Nephron progenitor cell (in vitro differentiated cells): ENCODE measurements at regions not wholly inside any gene's neighbourhood (a gene's known extent, or its start where the extent isn't known, plus 50 kb on each side); places are given as distances from the start of the nearest gene placed in this dataset.
"Not testable (repeated sequence)": the region's sequence is repeated elsewhere in the genome, so short reads cannot be mapped to it uniquely, and the experiment has no call there.

ENCODE experiments used
- DNase-seq: peaks from one replicate; pipeline ENCODE4 v3.0.0; 2021
- H3K27ac Mint-ChIP-seq: 2 replicates; pipeline ENCODE4 v1.8.0; 2021; ENCODE audit warnings: mild to moderate bottlenecking, moderate library complexity, mixed read lengths
- H3K27me3 Mint-ChIP-seq: 2 replicates; pipeline ENCODE4 v1.8.0; 2021; ENCODE audit warnings: mild to moderate bottlenecking, low read depth, mixed read lengths; ENCODE audit not compliant: poor library complexity
- H3K36me3 Mint-ChIP-seq: 2 replicates; pipeline ENCODE4 v1.8.0; 2021; ENCODE audit warnings: low read depth, mixed read lengths
- H3K4me1 Mint-ChIP-seq: 2 replicates; pipeline ENCODE4 v1.8.0; 2021; ENCODE audit warnings: mixed read lengths
- H3K4me3 Mint-ChIP-seq: 2 replicates; pipeline ENCODE4 v1.8.0; 2021; ENCODE audit warnings: mild to moderate bottlenecking, moderate library complexity, mixed read lengths
- H3K9me3 Mint-ChIP-seq: 2 replicates; pipeline ENCODE4 v1.8.0; 2021; ENCODE audit warnings: mild to moderate bottlenecking, moderate library complexity, mixed read lengths
- CTCF ChIP-seq: fragments of 200-600 bp; sonication (generic); IDR thresholded peaks from 2 replicates; pipeline ENCODE4 v1.5.0; 2021; ENCODE audit warnings: antibody characterized with exemption

DNA sequence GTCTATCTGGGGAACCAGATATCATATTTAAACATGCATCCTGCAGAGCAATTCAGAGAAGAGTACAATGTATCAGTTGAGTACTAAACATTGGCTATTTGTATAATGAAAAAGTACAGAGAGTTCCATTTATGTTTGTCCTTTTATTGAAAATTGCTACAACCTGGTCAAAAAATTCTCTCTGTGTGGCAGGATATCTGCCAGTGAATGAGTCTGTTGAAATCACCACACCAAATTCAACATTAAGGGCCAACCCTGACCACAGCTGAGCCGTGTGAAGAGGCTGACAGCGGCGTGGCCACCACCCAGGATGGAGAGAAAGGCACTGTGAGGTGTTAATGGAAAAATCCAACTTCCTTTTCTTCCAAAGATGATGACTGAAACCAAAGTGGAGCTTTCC, 422.7 kb upstream of the PIK3R1 start:
- H3K27ac Mint-ChIP-seq, result no peak overlapping the region

DNA sequence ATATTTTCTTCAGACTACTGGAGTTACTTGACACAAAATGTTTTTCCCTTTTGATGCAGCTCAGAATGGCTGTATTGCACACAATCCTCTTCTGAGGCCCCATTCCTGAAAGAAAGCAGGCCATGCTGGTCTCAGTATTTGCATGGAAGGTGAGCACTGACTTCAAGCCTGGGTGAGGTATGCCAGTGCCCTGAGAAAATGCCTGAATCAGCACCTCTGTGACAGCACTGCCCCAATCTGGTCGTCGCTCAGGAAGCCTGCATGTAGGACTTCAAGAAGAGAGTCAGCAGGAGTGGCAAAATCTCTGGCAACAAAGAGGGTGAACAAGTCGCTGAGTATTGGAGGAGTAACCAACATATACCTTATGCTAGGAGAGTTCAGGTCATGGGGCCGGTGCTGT, 425.2 kb upstream of the PIK3R1 start:
- Mint-ChIP-seq H3K27ac (no peak overlapping the region), H3K9me3 (peaks cover 18% of the 10 kb centered on the region), H3K36me3 (peaks cover 14% of the 10 kb centered on the region), H3K4me3 (no peak overlapping the region), H3K27me3 (peaks cover 3% of the 10 kb centered on the region), H3K4me1 (peaks cover 15% of the 10 kb centered on the region)
- DNase-seq, result no peak
- no peak for TF ChIP-seq CTCF

More for the DNA sequence above, 422.7 kb upstream of the PIK3R1 start:
- Mint-ChIP-seq H3K9me3 (peaks cover 10% of the 10 kb centered on the region), H3K27me3 (peaks cover 3% of the 10 kb centered on the region), H3K4me3 (no peak overlapping the region), H3K36me3 (peaks cover 11% of the 10 kb centered on the region), H3K4me1 (peaks cover 15% of the 10 kb centered on the region)
- no peak for TF ChIP-seq CTCF
- no peak for DNase-seq

DNA sequence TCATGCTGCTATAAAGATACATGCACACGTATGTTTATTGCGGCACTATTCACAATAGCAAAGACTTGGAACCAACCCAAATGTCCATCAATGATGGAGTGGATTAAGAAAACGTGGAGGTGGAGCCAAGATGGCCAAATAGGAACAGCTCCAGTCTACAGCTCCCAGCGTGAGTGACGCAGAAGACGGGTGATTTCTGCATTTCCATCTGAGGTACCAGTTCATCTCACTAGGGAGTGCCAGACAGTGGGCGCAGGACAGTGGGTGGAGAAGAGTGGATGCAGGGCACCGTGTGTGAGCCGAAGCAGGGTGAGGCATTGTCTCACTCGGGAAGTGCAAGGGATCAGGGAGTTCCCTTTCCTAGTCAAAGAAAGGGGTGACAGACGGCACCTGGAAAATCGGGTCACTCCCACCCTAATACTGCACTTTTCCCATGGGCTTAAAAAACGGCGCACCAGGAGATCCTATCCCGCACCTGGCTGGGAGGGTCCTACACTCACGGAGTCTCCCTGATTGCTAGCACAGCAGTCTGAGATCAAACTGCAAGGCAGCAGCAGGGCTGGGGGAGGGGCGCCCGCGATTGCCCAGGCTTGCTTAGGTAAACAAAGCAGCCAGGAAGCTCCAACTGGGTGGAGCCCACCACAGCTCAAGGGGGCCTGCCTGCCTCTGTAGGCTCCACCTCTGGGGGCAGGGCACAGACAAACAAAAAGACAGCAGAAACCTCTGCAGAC, 435.5 kb upstream of the PIK3R1 start:
- not testable (repeated sequence) for H3K27me3 Mint-ChIP-seq, H3K4me1 Mint-ChIP-seq, H3K27ac Mint-ChIP-seq
- H3K9me3 Mint-ChIP-seq, result peaks cover 68% of the 10 kb centered on the region
- H3K4me3 Mint-ChIP-seq, result peak overlapping the region; percentile 15
- peaks cover 44% of the 10 kb centered on the region for H3K36me3 Mint-ChIP-seq
- DNase-seq, result peak; percentile 34

- H3K27ac Mint-ChIP-seq, result peak overlapping the region; percentile 64
- no peaks in the 10 kb centered on the region for H3K27me3 Mint-ChIP-seq
- no peak for DNase-seq
- H3K4me1 Mint-ChIP-seq, result peaks cover 32% of the 10 kb centered on the region
- no peak overlapping the region for H3K4me3 Mint-ChIP-seq
- H3K36me3 Mint-ChIP-seq, result peaks cover 23% of the 10 kb centered on the region
- peaks cover 30% of the 10 kb centered on the region for H3K9me3 Mint-ChIP-seq
- TF ChIP-seq CTCF, result no peak
Measured at GRCh38 chr5:67774786-67775185, 440.8 kb upstream of the PIK3R1 start.

DNA sequence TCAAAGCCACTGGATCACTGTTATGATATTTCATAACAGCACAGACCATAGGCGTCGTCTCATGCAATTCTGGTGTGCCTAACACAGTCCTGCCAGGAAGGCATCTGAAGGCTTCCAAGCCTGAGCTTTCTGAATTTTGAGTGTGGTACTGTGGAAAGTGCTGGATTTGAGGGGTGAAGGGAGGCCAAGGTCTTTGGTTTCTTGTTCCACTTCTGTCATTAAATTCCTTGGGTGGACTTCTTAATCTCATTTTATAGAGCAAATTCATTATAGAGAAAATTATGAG, 441.3 kb upstream of the PIK3R1 start:
- Mint-ChIP-seq H3K27me3 (no peaks in the 10 kb centered on the region), H3K9me3 (peaks cover 24% of the 10 kb centered on the region), H3K4me3 (no peak overlapping the region), H3K36me3 (peaks cover 17% of the 10 kb centered on the region), H3K4me1 (peaks cover 34% of the 10 kb centered on the region), H3K27ac (no peak overlapping the region)
- no peak for TF ChIP-seq CTCF
- DNase-seq, result no peak

DNA sequence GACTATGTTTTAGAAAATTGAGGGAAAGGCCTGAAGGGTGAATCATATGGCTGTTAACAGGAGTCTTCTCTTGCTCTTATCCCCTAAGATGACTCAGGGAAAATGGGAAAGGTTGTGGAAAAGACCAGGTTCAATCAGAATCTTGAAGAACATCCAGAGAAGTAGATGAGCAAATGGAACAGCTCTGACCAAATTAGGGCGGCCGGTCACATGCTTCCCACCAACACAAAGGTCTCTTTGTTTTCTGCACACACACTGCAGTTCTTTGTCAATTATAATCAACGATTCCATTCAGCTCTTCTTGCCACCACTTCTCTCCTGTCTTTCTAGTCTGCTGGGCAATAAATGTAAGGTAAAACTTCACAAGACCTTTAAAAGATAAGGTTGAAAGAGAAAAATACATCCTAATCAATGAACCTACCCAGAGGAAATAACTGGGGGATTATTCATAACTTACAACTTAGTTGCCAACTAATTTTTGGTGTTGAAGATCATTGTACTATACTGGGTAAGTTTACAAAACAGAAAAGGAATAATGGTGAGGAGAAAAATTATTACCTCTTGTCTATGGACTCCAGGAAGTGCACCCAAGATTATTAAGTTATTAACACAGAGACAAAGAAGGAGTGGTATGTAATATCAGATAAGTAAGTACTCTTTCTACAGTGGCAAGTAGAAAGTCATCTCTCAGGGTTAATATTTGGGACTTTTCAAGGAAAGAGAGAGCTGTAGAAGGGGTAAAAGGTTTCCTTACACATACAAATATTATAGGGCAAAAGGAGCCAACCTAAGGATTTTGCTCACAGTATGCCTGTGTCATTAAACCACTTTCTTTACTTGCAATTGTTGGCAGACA, 441.9 kb upstream of the PIK3R1 start:
- DNase-seq, result no peak
- no peaks in the 10 kb centered on the region for H3K27me3 Mint-ChIP-seq

More for the DNA sequence above, 441.9 kb upstream of the PIK3R1 start:
- Mint-ChIP-seq H3K4me3 (no peak overlapping the region), H3K9me3 (peaks cover 19% of the 10 kb centered on the region), H3K27ac (peak overlapping the region; percentile 35), H3K4me1 (peaks cover 34% of the 10 kb centered on the region), H3K36me3 (peaks cover 16% of the 10 kb centered on the region)
- TF ChIP-seq CTCF, result no peak
